ENCODE measurements at regions not wholly inside any gene's neighbourhood (a gene's known extent, or its start where the extent isn't known, plus 50 kb on each side); places are given as distances from the start of the nearest gene placed in this dataset.

GRCh38 chr15:62622775-62623174 is 419.8 kb upstream of the TPM1 start:
- intact Hi-C loops (cut with micrococcal nuclease): no loop called here
- H3K4me3 Mint-ChIP-seq: no peak overlapping the region
- peaks cover 0 to 11% (median 7%) of the 10 kb centered on the region in 5 donors for H3K27me3 Mint-ChIP-seq
- peaks cover 0 to 3% (median 0%) of the 10 kb centered on the region in 7 donors for H3K4me1 Mint-ChIP-seq
- Histone ChIP-seq H3K36me3 (ENCODE audit: control insufficient read depth in 2 of 3, insufficient read depth in 3 of 3, low read length in 3 of 3) (no peaks in the 10 kb centered on the region), H3K27ac (ENCODE audit: low read depth, low read length) (no peak overlapping the region), H3K4me1 (ENCODE audit: control insufficient read depth in 2 of 2, insufficient read depth in 2 of 2, low read length in 2 of 2) (no peaks in the 10 kb centered on the region), H3K4me3 (ENCODE audit: low read length) (no peak overlapping the region), H3K27me3 (ENCODE audit: control insufficient read depth in 2 of 2, insufficient read depth in 2 of 2, low read length in 2 of 2) (no peaks in the 10 kb centered on the region), H3K9me3 (ENCODE audit: control insufficient read depth in 2 of 3, low read length in 3 of 3) (no peaks in the 10 kb centered on the region)
- H3K36me3 Mint-ChIP-seq: no peaks in the 10 kb centered on the region
- ChIA-PET CTCF (interaction anchor here (0.6 kb wide), 1 partner anchor 273 kb away, joined by 5 read pairs; no protein-coding TSS in a partner anchor), POLR2A (no interaction called here)
- no peaks in the 10 kb centered on the region for H3K9me3 Mint-ChIP-seq
- H3K27ac Mint-ChIP-seq: no peak overlapping the region
- no peak for ATAC-seq
- DNase-seq: no peak

GRCh38 chr15:62624547-62625378 is 417.8 kb upstream of the TPM1 start:
- H3K9me3 ChIP-seq (ENCODE audit: control insufficient read depth in 2 of 3, low read length in 3 of 3): no peaks in the 10 kb centered on the region
- no peaks in the 10 kb centered on the region for H3K27me3 ChIP-seq (ENCODE audit: control insufficient read depth in 2 of 2, insufficient read depth in 2 of 2, low read length in 2 of 2)
- CTCF ChIA-PET: no interaction called here
- H3K36me3 ChIP-seq (ENCODE audit: control insufficient read depth in 2 of 3, insufficient read depth in 3 of 3, low read length in 3 of 3): no peaks in the 10 kb centered on the region
- Mint-ChIP-seq H3K27me3 (peaks cover 0 to 15% (median 9%) of the 10 kb centered on the region in 5 donors), H3K27ac (peak overlapping the region in 1 of 9 donors; percentile 63), H3K4me1 (peaks cover 0 to 3% (median 0%) of the 10 kb centered on the region in 7 donors), H3K9me3 (no peaks in the 10 kb centered on the region), H3K4me3 (no peak overlapping the region), H3K36me3 (no peaks in the 10 kb centered on the region)
- H3K4me1 ChIP-seq (ENCODE audit: control insufficient read depth in 2 of 2, insufficient read depth in 2 of 2, low read length in 2 of 2): no peaks in the 10 kb centered on the region
- H3K4me3 ChIP-seq (ENCODE audit: low read length): no peak overlapping the region
- DNase-seq (no peak), ATAC-seq (no peak)
- intact Hi-C loops (cut with micrococcal nuclease): no loop called here
- no peak overlapping the region for H3K27ac ChIP-seq (ENCODE audit: low read depth, low read length)
- POLR2A ChIA-PET: no interaction called here

GRCh38 chr15:62625429-62626033 is 417.0 kb upstream of the TPM1 start:
- no peaks in the 10 kb centered on the region for H3K36me3 ChIP-seq (ENCODE audit: control insufficient read depth in 2 of 3, insufficient read depth in 3 of 3, low read length in 3 of 3)
- no peak overlapping the region for H3K27ac ChIP-seq (ENCODE audit: low read depth, low read length)
- H3K4me3 Mint-ChIP-seq: no peak overlapping the region
- peaks cover 0 to 3% (median 0%) of the 10 kb centered on the region in 7 donors for H3K4me1 Mint-ChIP-seq
- H3K4me1 ChIP-seq (ENCODE audit: control insufficient read depth in 2 of 2, insufficient read depth in 2 of 2, low read length in 2 of 2): no peaks in the 10 kb centered on the region
- ATAC-seq (no peak), DNase-seq (no peak)
- POLR2A ChIA-PET: no interaction called here
- no peak overlapping the region for H3K4me3 ChIP-seq (ENCODE audit: low read length)
- no peaks in the 10 kb centered on the region for H3K27me3 ChIP-seq (ENCODE audit: control insufficient read depth in 2 of 2, insufficient read depth in 2 of 2, low read length in 2 of 2)
- CTCF ChIA-PET: no interaction called here
- no peaks in the 10 kb centered on the region for H3K9me3 Mint-ChIP-seq
- H3K27ac Mint-ChIP-seq: no peak overlapping the region
- H3K9me3 ChIP-seq (ENCODE audit: control insufficient read depth in 2 of 3, low read length in 3 of 3): no peaks in the 10 kb centered on the region
- intact Hi-C loops (cut with micrococcal nuclease): no loop called here
- H3K27me3 Mint-ChIP-seq: peaks cover 0 to 23% (median 11%) of the 10 kb centered on the region in 5 donors
- no peaks in the 10 kb centered on the region for H3K36me3 Mint-ChIP-seq

- Histone ChIP-seq H3K4me1 (ENCODE audit: control insufficient read depth in 2 of 2, insufficient read depth in 2 of 2, low read length in 2 of 2) (no peaks in the 10 kb centered on the region), H3K36me3 (ENCODE audit: control insufficient read depth in 2 of 3, insufficient read depth in 3 of 3, low read length in 3 of 3) (no peaks in the 10 kb centered on the region), H3K27ac (ENCODE audit: low read depth, low read length) (no peak overlapping the region), H3K27me3 (ENCODE audit: control insufficient read depth in 2 of 2, insufficient read depth in 2 of 2, low read length in 2 of 2) (no peaks in the 10 kb centered on the region), H3K9me3 (ENCODE audit: control insufficient read depth in 2 of 3, low read length in 3 of 3) (no peaks in the 10 kb centered on the region), H3K4me3 (ENCODE audit: low read length) (no peak overlapping the region)
- no peak overlapping the region for H3K27ac Mint-ChIP-seq
- DNase-seq (no peak), ATAC-seq (no peak)
- no peak overlapping the region for H3K4me3 Mint-ChIP-seq
- H3K36me3 Mint-ChIP-seq: no peaks in the 10 kb centered on the region
- ChIA-PET CTCF (no interaction called here), POLR2A (no interaction called here)
- intact Hi-C loops (cut with micrococcal nuclease): no loop called here
- H3K27me3 Mint-ChIP-seq: peaks cover 4 to 23% (median 18%) of the 10 kb centered on the region in 5 donors
- no peaks in the 10 kb centered on the region for H3K9me3 Mint-ChIP-seq
- peaks cover 0 to 3% (median 0%) of the 10 kb centered on the region in 7 donors for H3K4me1 Mint-ChIP-seq
Measured at GRCh38 chr15:62626903-62627302, 415.6 kb upstream of the TPM1 start.

- no peak for ATAC-seq
- intact Hi-C loops (cut with micrococcal nuclease): no loop called here
- CTCF ChIA-PET: no interaction called here
- H3K27me3 Mint-ChIP-seq: peaks cover 4 to 28% (median 12%) of the 10 kb centered on the region in 5 donors
- POLR2A ChIA-PET: no interaction called here
- no peaks in the 10 kb centered on the region for H3K9me3 Mint-ChIP-seq
- H3K4me1 Mint-ChIP-seq: no peaks in the 10 kb centered on the region
- H3K27me3 ChIP-seq (ENCODE audit: control insufficient read depth in 2 of 2, insufficient read depth in 2 of 2, low read length in 2 of 2): no peaks in the 10 kb centered on the region
- H3K9me3 ChIP-seq (ENCODE audit: control insufficient read depth in 2 of 3, low read length in 3 of 3): no peaks in the 10 kb centered on the region
- H3K4me1 ChIP-seq (ENCODE audit: control insufficient read depth in 2 of 2, insufficient read depth in 2 of 2, low read length in 2 of 2): no peaks in the 10 kb centered on the region
- no peak for DNase-seq
- H3K4me3 Mint-ChIP-seq: no peak overlapping the region
- H3K27ac ChIP-seq (ENCODE audit: low read depth, low read length): no peak overlapping the region
- H3K36me3 Mint-ChIP-seq: no peaks in the 10 kb centered on the region
- H3K36me3 ChIP-seq (ENCODE audit: control insufficient read depth in 2 of 3, insufficient read depth in 3 of 3, low read length in 3 of 3): no peaks in the 10 kb centered on the region
- H3K27ac Mint-ChIP-seq: no peak overlapping the region
- H3K4me3 ChIP-seq (ENCODE audit: low read length): no peak overlapping the region
Measured at GRCh38 chr15:62631076-62631724, 411.3 kb upstream of the TPM1 start.

- Mint-ChIP-seq H3K4me3 (no peak overlapping the region), H3K9me3 (no peaks in the 10 kb centered on the region), H3K36me3 (no peaks in the 10 kb centered on the region), H3K4me1 (no peaks in the 10 kb centered on the region), H3K27me3 (peaks cover 0 to 26% (median 4%) of the 10 kb centered on the region in 5 donors), H3K27ac (no peak overlapping the region)
- CTCF ChIA-PET: no interaction called here
- no peaks in the 10 kb centered on the region for H3K4me1 ChIP-seq (ENCODE audit: control insufficient read depth in 2 of 2, insufficient read depth in 2 of 2, low read length in 2 of 2)
- POLR2A ChIA-PET: no interaction called here
- no peaks in the 10 kb centered on the region for H3K27me3 ChIP-seq (ENCODE audit: control insufficient read depth in 2 of 2, insufficient read depth in 2 of 2, low read length in 2 of 2)
- H3K4me3 ChIP-seq (ENCODE audit: low read length): no peak overlapping the region
- no peak overlapping the region for H3K27ac ChIP-seq (ENCODE audit: low read depth, low read length)
- DNase-seq (no peak), ATAC-seq (no peak)
- H3K36me3 ChIP-seq (ENCODE audit: control insufficient read depth in 2 of 3, insufficient read depth in 3 of 3, low read length in 3 of 3): no peaks in the 10 kb centered on the region
- intact Hi-C loops (cut with micrococcal nuclease): no loop called here
- H3K9me3 ChIP-seq (ENCODE audit: control insufficient read depth in 2 of 3, low read length in 3 of 3): no peaks in the 10 kb centered on the region
Measured at GRCh38 chr15:62636823-62637573, 405.5 kb upstream of the TPM1 start.

All from naive thymus-derived CD4-positive, alpha-beta T cell (primary cell).